Epithelial cell of prostate (primary cell): ENCODE measurements at regions not wholly inside any gene's neighbourhood (a gene's known extent, or its start where the extent isn't known, plus 50 kb on each side); places are given as distances from the start of the nearest gene placed in this dataset.
"Not testable (repeated sequence)": the region's sequence is repeated elsewhere in the genome, so short reads cannot be mapped to it uniquely, and the experiment has no call there.

Source experiments
- DNase-seq: peaks from one replicate; pipeline ENCODE4 v3.0.0-alpha.2; 2011; ENCODE audit warnings: low read depth, low spot score
- H3K27ac ChIP-seq: fragments of 450-650 bp; 2 replicates; pipeline ENCODE4 v1.5.1; 2017; ENCODE audit warnings: mild to moderate bottlenecking

GRCh38 chr2:238518821-238519186, 92.1 kb downstream of the ASB1 start:
- no peak for DNase-seq

GRCh38 chr2:238520359-238520886, 93.7 kb downstream of the ASB1 start:
- no peak overlapping the region for H3K27ac ChIP-seq
- DNase-seq, result no peak

More at GRCh38 chr2:238518821-238519186, 92.1 kb downstream of the ASB1 start:
- no peak overlapping the region for H3K27ac ChIP-seq

DNA sequence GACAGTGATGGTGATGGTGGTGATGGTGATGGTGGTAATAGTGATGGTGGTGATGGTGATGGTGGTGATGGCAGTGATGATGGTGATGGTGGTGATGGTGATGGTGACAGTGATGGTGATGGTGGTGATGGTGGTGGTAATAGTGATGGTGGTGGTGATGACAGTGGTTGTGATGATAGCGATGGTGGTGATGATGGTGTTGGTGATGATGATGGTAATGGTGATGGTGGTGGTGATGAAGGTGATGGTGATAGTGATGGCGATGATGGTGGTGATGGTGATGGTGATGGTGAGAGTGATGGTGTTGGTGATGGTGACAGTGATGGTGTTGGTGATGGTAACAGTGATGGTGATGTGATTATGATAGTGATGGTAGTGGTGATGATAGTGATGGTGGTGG, 94.3 kb downstream of the ASB1 start:
- DNase-seq, result no peak
- H3K27ac ChIP-seq, result no peak overlapping the region

- no peak overlapping the region for H3K27ac ChIP-seq
- no peak for DNase-seq
Observed at GRCh38 chr2:238521870-238522269, 95.1 kb downstream of the ASB1 start.

GRCh38 chr2:238523158-238524110, 96.7 kb downstream of the ASB1 start:
- no peak overlapping the region for H3K27ac ChIP-seq

GRCh38 chr2:238524426-238524983, 97.8 kb downstream of the ASB1 start:
- DNase-seq, result no peak
- H3K27ac ChIP-seq, result no peak overlapping the region

More at GRCh38 chr2:238523158-238524110, 96.7 kb downstream of the ASB1 start:
- DNase-seq, result no peak

DNA sequence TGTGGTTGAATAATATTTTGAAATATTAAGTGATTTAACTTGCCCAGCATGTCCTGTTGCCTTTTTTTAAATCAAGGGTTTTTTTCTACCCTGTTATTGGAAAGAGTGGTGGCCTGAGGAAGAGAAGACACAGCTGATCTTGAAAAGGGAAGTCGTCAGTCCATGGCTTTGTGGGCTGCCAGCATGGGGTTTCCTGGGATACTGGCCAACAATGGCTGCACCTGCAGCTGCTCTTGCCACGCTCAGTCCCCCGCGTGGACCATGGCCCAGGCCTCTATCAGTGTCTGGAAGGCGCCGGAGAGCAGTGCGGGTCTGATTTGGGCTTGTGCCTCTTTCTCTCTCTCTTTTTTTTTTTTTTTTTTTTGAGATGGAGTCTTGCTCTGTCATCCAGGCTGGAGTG, 99.3 kb downstream of the ASB1 start:
- DNase-seq, result no peak

GRCh38 chr2:238527565-238527964, 100.8 kb downstream of the ASB1 start:
- DNase-seq, result peak; percentile 81
- peak overlapping the region; percentile 18 for H3K27ac ChIP-seq

More for the DNA sequence above, 99.3 kb downstream of the ASB1 start:
- H3K27ac ChIP-seq, result no peak overlapping the region

DNA sequence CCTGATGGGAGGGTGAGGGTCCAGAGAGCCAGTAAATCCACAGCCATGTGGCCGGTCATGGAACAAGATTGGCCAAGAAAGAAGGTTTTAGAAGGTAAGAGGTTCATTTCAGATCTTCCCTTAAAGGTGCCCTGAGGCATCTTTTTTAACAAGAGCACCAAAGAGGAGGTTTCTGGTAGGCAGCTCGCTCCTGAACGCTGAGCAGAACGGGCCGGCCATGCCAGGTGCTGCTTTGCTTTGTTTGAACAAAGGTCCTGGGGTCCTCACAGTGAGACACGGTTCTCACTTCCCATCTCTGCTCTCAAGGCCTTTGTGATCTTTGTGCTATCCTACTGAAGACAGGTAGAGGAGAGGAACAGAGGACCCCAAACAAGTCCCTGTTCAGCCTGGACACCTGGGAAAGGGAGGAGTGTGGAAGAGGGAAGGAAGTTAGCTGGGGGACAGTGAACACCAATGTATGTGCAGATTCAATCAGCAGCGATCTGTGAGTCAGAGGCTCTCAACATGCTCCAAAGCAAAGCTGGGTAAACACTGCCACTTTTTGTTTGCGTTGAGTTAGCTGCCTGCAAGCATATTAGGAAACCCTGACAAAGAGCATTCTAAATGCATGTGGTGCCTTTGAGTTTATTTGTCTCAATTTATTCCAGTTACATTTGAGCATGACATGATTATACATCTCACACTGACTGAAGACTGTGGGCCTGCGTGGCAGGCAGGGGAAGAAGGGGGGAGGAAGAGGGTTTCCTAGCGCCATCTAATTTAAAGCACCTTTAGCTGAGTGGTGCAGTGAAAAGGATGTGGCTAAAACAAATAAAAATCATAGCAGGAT, 102.4 kb downstream of the ASB1 start:
- DNase-seq, result peak; percentile 74
- no peak overlapping the region for H3K27ac ChIP-seq

GRCh38 chr2:238531017-238531645, 104.4 kb downstream of the ASB1 start:
- not testable (repeated sequence) for DNase-seq

DNA sequence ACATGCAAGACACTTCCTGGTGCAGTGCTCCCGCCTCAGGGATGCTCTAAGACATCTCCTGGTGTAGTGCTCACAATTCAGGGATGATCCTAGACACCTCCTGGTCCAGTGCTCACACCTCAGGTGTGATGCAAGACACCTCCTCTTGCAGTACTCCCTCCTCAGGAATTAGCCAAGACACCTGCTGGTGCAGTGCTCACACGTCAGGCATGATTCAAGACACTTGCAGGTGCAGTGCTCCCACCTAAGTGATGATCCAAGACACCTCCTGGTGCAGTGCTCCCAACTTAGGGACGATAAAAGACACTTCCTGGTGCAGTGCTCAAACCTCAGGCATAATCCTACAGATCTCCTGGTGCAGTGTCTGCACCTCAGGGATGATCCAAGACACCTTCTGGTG, 117.0 kb downstream of the ASB1 start:
- not testable (repeated sequence) for DNase-seq, H3K27ac ChIP-seq

More at GRCh38 chr2:238531017-238531645, 104.4 kb downstream of the ASB1 start:
- H3K27ac ChIP-seq, result not testable (repeated sequence)

DNA sequence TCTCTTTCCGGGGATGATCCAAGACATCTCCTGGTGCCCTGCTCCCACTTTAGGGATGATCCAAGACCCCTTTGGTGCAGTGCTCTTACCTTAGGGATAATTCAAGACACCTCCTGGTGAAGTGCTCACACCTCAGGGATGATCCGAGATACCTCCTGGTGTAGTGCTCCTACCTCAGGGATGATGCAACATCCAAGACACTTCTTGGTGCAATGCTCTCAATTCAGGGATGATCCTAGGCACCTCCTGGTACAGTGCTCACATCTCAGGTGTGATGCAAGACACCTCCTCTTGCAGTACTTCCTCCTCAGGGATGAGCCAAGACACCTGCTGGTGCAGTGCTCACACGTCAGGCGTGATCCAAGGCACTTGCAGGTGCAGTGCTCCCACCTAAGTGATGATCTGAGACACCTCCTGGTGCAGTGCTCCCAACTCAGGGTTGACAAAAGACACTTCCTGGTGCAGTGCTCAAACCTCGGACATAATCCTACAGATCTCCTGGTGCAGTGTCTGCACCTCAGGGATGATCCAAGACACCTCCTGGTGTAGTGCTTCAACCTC, 122.3 kb downstream of the ASB1 start:
- no peak for DNase-seq
- H3K27ac ChIP-seq, result no peak overlapping the region

DNA sequence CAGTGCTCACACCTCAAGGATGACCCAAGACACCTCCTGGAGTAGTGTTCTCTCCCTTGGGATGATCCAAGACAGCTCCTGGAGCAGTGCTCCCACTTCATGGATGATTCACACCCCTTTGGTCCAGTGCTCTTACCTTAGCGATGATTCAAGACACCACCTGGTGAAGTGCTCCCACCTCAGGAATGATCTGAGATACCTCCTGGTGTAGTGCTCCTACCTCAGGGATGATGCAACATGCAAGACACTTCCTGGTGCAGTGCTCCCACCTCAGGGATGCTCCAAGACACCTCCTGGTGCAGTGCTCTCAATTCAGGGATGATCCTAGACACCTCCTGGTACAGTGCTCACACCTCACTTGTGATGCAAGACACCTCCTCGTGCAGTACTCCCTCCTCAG, 123.1 kb downstream of the ASB1 start:
- DNase-seq, result no peak
- no peak overlapping the region for H3K27ac ChIP-seq

GRCh38 chr2:238551091-238551490, 124.4 kb downstream of the ASB1 start:
- peak; percentile 14 for DNase-seq
- no peak overlapping the region for H3K27ac ChIP-seq

- H3K27ac ChIP-seq, result no peak overlapping the region
- no peak for DNase-seq
Observed at GRCh38 chr2:238552226-238552625, 125.5 kb downstream of the ASB1 start.

GRCh38 chr2:238553159-238553558, 126.4 kb downstream of the ASB1 start:
- no peak for DNase-seq
- H3K27ac ChIP-seq, result no peak overlapping the region

- H3K27ac ChIP-seq, result no peak overlapping the region
Observed at GRCh38 chr2:238554468-238555315, 128.0 kb downstream of the ASB1 start.

DNA sequence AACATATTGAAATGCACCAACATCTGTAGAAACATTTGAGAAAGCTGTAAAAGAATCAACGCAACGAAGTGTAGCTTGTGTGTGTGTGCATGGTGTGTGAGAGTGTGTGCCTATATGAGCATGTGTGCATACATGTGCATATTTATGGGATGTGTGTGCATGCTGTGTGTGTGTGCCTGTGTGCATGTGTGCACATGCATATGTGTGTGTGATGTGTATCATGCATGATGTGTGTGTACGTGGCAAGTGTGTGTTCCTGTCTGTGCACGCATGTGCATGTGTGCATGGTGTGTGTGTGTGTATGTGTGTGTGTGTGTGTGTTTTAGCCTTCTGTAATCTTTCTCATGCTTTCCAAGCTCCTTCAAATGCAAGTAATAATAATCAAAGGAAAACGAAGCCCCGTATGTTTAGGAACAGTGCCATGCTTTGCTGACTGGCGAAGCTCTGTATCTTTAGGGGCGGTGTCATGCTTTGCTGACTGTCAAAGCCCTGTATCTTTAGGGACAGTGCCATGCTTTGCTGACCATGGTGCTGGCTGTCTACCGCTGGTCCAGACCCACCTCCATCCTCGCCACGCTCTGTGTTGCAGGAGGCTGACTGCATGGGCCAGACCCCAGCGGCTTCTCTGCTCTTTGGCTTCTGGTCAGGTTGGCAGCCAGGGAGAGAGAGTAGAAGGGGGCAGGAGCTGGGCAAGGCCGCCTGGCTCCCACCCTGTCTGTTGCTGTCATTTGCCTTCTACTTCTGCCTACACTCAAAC, 129.2 kb downstream of the ASB1 start:
- no peak overlapping the region for H3K27ac ChIP-seq
- no peak for DNase-seq

More at GRCh38 chr2:238554468-238555315, 128.0 kb downstream of the ASB1 start:
- no peak for DNase-seq
